ENCODE measurements at regions not wholly inside any gene's neighbourhood (a gene's known extent, or its start where the extent isn't known, plus 50 kb on each side); places are given as distances from the start of the nearest gene placed in this dataset.

DNA sequence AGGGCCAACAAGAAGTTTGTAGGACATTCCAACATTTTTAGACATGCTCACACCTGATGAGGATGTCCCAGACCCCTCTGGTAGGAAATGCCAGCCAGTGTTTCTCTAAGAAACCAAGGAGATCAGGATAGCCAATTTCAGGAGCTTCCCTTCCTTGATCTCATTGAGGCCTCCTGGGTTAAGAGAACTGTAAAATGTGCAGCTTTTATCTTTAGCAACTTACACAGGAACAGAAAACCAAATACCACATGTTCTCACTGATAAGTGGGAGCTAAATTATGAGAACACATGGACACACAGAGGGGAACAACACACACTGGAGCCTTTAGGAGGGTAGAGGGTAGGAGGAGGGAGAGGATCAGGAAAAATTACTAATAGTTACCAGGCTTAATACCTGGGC is 99.6 kb upstream of the MAP2 start:
- H3K27me3 ChIP-seq (ENCODE audit: control insufficient read depth in 1 of 2, insufficient read depth in 2 of 2, low read length in 2 of 2) = no peaks in the 10 kb centered on the region
- no peak overlapping the region for H3K27ac ChIP-seq (ENCODE audit: low read depth in 1 of 2, low read length in 2 of 2)
- no peaks in the 10 kb centered on the region for H3K36me3 Mint-ChIP-seq (ENCODE audit: low read depth)
- peaks cover 2% of the 10 kb centered on the region for H3K9me3 Mint-ChIP-seq
- intact Hi-C loops (cut with DNase I, micrococcal nuclease) = no loop called here
- H3K27ac Mint-ChIP-seq = no peak overlapping the region
- TF ChIP-seq, protein P1, sequence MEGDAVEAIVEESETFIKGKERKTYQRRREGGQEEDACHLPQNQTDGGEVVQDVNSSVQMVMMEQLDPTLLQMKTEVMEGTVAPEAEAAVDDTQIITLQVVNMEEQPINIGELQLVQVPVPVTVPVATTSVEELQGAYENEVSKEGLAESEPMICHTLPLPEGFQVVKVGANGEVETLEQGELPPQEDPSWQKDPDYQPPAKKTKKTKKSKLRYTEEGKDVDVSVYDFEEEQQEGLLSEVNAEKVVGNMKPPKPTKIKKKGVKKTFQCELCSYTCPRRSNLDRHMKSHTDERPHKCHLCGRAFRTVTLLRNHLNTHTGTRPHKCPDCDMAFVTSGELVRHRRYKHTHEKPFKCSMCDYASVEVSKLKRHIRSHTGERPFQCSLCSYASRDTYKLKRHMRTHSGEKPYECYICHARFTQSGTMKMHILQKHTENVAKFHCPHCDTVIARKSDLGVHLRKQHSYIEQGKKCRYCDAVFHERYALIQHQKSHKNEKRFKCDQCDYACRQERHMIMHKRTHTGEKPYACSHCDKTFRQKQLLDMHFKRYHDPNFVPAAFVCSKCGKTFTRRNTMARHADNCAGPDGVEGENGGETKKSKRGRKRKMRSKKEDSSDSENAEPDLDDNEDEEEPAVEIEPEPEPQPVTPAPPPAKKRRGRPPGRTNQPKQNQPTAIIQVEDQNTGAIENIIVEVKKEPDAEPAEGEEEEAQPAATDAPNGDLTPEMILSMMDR (IDR thresholded peaks at IDR 0.05) = no peak
- POLR2A ChIA-PET = no interaction called here
- H3K9me3 ChIP-seq (ENCODE audit: control insufficient read depth in 1 of 2, insufficient read depth in 1 of 2, low read length in 2 of 2) = peaks cover 0 to 6% of the 10 kb centered on the region in 2 experiments
- CTCF ChIA-PET = no interaction called here
- no peaks in the 10 kb centered on the region for H3K27me3 Mint-ChIP-seq
- no peak overlapping the region for H3K4me3 Mint-ChIP-seq
- H3K4me1 ChIP-seq (ENCODE audit: insufficient read depth, low read length) = no peaks in the 10 kb centered on the region
- no peaks in the 10 kb centered on the region for H3K4me1 Mint-ChIP-seq (ENCODE audit: low read depth)
- no peak overlapping the region for H3K4me3 ChIP-seq (ENCODE audit: low read length)
- DNase-seq (no peak), ATAC-seq (ENCODE audit: poor library complexity) (no peak)
- H3K36me3 ChIP-seq (ENCODE audit: insufficient read depth, low read length) = no peaks in the 10 kb centered on the region

DNA sequence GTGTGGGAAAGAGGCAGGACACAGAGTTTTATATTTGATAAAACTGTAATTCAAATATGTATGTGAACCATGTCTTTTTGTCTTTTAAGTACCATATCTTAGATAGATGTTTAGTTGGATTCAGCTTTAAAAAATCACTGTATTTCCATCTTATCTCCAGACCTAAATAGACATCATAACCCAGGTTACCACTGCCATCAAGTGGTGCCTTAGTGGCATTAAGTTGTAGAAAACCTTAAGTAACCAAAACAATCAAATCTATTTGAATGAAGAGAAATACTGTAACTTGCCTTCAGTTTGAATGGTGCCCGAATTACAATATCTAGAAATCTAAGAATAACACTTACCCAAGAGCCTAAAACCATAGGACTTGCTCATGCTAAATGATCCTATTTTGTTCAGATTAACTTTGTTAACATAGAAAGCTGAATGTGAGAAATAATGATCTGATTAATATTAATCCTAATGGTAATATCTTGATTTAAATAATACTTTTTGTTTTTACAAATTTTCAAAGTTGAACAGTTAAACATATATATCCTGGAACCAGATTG is 92.5 kb upstream of the MAP2 start:
- Mint-ChIP-seq H3K36me3 (ENCODE audit: low read depth) (no peaks in the 10 kb centered on the region), H3K4me3 (no peak overlapping the region), H3K27ac (no peak overlapping the region), H3K27me3 (no peaks in the 10 kb centered on the region), H3K9me3 (no peaks in the 10 kb centered on the region), H3K4me1 (ENCODE audit: low read depth) (no peaks in the 10 kb centered on the region)
- TF ChIP-seq, protein P1 (IDR thresholded peaks at IDR 0.05) = no peak
- intact Hi-C loops (cut with DNase I, micrococcal nuclease) = loop anchor here in 1 of 2 experiments (10.0 kb wide), 2 partner anchors 243 to 863 kb away; no protein-coding TSS in a partner anchor
- no peaks in the 10 kb centered on the region for H3K36me3 ChIP-seq (ENCODE audit: insufficient read depth, low read length)
- ATAC-seq (ENCODE audit: poor library complexity) = no peak
- H3K4me1 ChIP-seq (ENCODE audit: insufficient read depth, low read length) = no peaks in the 10 kb centered on the region
- no peak overlapping the region for H3K4me3 ChIP-seq (ENCODE audit: low read length)
- H3K9me3 ChIP-seq (ENCODE audit: control insufficient read depth in 1 of 2, insufficient read depth in 1 of 2, low read length in 2 of 2) = peaks cover 0 to 4% of the 10 kb centered on the region in 2 experiments
- no peaks in the 10 kb centered on the region for H3K27me3 ChIP-seq (ENCODE audit: control insufficient read depth in 1 of 2, insufficient read depth in 2 of 2, low read length in 2 of 2)
- CTCF ChIA-PET = no interaction called here
- POLR2A ChIA-PET = no interaction called here
- H3K27ac ChIP-seq (ENCODE audit: low read depth in 1 of 2, low read length in 2 of 2) = no peak overlapping the region
- no peak for DNase-seq

DNA sequence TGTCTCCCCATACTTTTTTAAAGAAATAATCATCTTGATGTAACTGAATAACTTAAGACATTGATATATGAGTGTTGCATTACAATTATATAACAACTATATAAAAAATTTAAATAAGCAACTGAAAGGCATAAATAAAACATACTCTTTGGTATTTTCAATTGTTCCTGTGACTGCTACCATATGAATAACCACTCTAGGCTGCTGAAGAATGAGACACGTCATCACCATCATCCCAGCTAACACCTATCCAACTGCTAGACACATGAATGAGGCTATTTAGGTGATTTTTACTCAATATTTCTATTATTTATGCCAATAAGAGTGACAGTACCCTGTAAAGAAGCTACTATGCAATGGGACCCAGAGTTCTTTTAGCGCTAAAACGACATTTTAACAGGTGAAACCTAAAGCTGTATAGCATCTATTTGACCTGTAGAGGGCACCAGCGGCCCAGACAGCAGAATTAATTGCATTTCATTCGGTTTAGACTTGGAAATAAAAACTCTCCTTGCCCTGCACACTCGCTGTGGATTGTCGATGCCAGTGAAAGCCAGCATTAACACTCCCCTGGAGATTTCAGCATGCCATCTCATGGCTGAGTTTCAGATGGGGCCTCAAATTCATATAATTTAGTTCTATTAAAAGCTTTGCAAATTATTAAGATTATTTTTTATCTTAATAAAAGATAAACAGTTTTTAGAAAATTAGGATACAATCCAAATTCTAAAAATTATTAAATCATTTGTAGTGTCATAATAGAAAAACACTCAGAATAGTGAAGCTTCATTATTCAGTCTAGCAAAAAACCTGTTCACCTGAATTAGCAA is 89.4 kb upstream of the MAP2 start:
- Mint-ChIP-seq H3K4me3 (no peak overlapping the region), H3K36me3 (ENCODE audit: low read depth) (no peaks in the 10 kb centered on the region), H3K4me1 (ENCODE audit: low read depth) (no peaks in the 10 kb centered on the region), H3K9me3 (no peaks in the 10 kb centered on the region), H3K27me3 (no peaks in the 10 kb centered on the region), H3K27ac (no peak overlapping the region)
- POLR2A ChIA-PET = no interaction called here
- TF ChIP-seq, protein P1 (IDR thresholded peaks at IDR 0.05) = peak; percentile 60
- Histone ChIP-seq H3K36me3 (ENCODE audit: insufficient read depth, low read length) (no peaks in the 10 kb centered on the region), H3K9me3 (ENCODE audit: control insufficient read depth in 1 of 2, insufficient read depth in 1 of 2, low read length in 2 of 2) (peaks cover 0 to 3% of the 10 kb centered on the region in 2 experiments), H3K27me3 (ENCODE audit: control insufficient read depth in 1 of 2, insufficient read depth in 2 of 2, low read length in 2 of 2) (no peaks in the 10 kb centered on the region), H3K27ac (ENCODE audit: low read depth in 1 of 2, low read length in 2 of 2) (no peak overlapping the region), H3K4me3 (ENCODE audit: low read length) (no peak overlapping the region), H3K4me1 (ENCODE audit: insufficient read depth, low read length) (no peaks in the 10 kb centered on the region)
- intact Hi-C loops (cut with DNase I, micrococcal nuclease) = loop anchor here in 1 of 2 experiments (10.0 kb wide), 2 partner anchors 240 to 860 kb away; no protein-coding TSS in a partner anchor
- ATAC-seq (ENCODE audit: poor library complexity) (no peak), DNase-seq (peak in 3 of 14 experiments; percentile 4 to 34 (median 26))
- CTCF ChIA-PET = interaction anchor here (1.0 to 2.0 kb wide), 2 partner anchors 10 to 16 kb away, joined by 3 to 5 read pairs; no protein-coding TSS in a partner anchor

Data from CD4-positive, alpha-beta T cell (primary cell).